ENCODE measurements at regions not wholly inside any gene's neighbourhood (a gene's known extent, or its start where the extent isn't known, plus 50 kb on each side); places are given as distances from the start of the nearest gene placed in this dataset.

DNA sequence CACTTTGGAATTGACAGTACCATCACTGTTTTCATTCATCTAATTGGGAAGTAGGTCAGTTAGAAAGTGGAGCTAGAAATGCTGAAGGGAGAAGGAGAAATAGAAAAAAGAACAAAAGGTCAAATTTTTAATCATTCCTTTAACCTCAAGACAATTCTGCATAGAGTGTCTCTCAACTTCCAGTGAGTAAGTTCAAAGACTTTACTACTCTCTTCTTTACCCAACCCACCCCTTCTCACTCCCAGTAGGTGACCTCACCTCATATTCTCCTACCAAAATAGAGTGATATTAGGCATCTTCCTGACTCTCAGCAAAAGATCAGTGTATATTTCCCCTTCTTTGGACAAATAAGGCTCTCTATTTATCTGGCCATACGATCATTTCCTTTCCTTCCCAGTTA, 340.0 kb upstream of the JAG1 start:
- Histone ChIP-seq H3K4me2 (ENCODE audit: low read depth, low read length) (no peak overlapping the region), H4K5ac (ENCODE audit: low read depth, low read length) (no peak overlapping the region), H3K9me3 (ENCODE audit: control insufficient read depth, insufficient read depth, low read length) (no peaks in the 10 kb centered on the region), H4K8ac (ENCODE audit: low read depth in 2 of 2, low read length in 2 of 2) (no peak overlapping the region), H2AFZ (replicated peaks; ENCODE audit: low read length, poor library complexity) (no peak overlapping the region), H3K27me3 (ENCODE audit: control insufficient read depth, insufficient read depth, low read length) (no peaks in the 10 kb centered on the region; the same call in 1 of the 2 replicates), H3K79me1 (ENCODE audit: low read depth in 1 of 2, low read length in 2 of 2) (no peaks in the 10 kb centered on the region), H3K18ac (ENCODE audit: low read depth, low read length) (peak overlapping the region; percentile 29), H4K91ac (ENCODE audit: insufficient read depth, low read depth, low read length) (no peak overlapping the region), H3K4ac (ENCODE audit: low read depth, low read length) (no peak overlapping the region), H3K27ac (ENCODE audit: insufficient read depth, low read length) (no peak overlapping the region), H2AK5ac (ENCODE audit: low read depth, low read length) (no peak overlapping the region), H3K4me1 (ENCODE audit: control insufficient read depth, insufficient read depth, low read length) (no peaks in the 10 kb centered on the region; the same call in 1 of the 2 replicates), H2BK15ac (ENCODE audit: low read depth, low read length) (no peak overlapping the region), H3K23ac (ENCODE audit: low read depth, low read length) (no peak overlapping the region), H3K9ac (ENCODE audit: low read depth, low read length) (no peak overlapping the region), H2BK20ac (ENCODE audit: low read depth, low read length) (0 out of 2 replicates have a peak overlapping the region, but pooled peaks have one; percentile 11), H3K9me1 (ENCODE audit: insufficient read depth, low read length) (no peaks in the 10 kb centered on the region), H3K14ac (replicated peaks; ENCODE audit: low read depth, low read length) (no peak overlapping the region), H2AK9ac (replicated peaks; ENCODE audit: low read depth, low read length, poor library complexity) (no peak overlapping the region), H3K56ac (ENCODE audit: extremely low read depth, insufficient read depth, low read length) (no peak overlapping the region), H4K20me1 (ENCODE audit: insufficient read depth, low read length) (no peaks in the 10 kb centered on the region), H2BK5ac (ENCODE audit: low read depth, low read length, poor library complexity, severe bottlenecking) (no peak overlapping the region), H3K4me3 (ENCODE audit: insufficient read depth, low read depth, low read length) (no peak overlapping the region), H3K36me3 (ENCODE audit: control insufficient read depth, insufficient read depth, low read length) (no peaks in the 10 kb centered on the region), H2BK120ac (ENCODE audit: low read depth, low read length) (no peak overlapping the region)
- dilution Hi-C loops (cut with HindIII; ENCODE audit: low sequenced_read_pairs, unreplicated experiment) = no loop called here
- BruUV-seq (replicated peaks) = no TSS peak
- in situ Hi-C loops (cut with MboI; ENCODE audit: low sequenced_read_pairs) = no loop called here
- ATAC-seq (ENCODE audit: low read depth) (no peak), DNase-seq (no peak)
- CTCF ChIA-PET = no interaction called here
- intact Hi-C loops (cut with micrococcal nuclease) = loop anchor here (5.0 kb wide), 1 partner anchor 342 kb away; the partner anchor contains the start of gene JAG1
- WGBS, 2 experiments (ENCODE audit: extremely low coverage in 2 of 2, insufficient read length in 1 of 2) = 57% methylated on average over 1 of the region's 1 CpG; no CpG with 5 or more reads in 1 of the 2 experiments
- TF ChIP-seq MAFK (IDR thresholded peaks at IDR 0.05; ENCODE audit: low read depth, low read length) = no peak
- TF ChIP-seq CHD1 (IDR thresholded peaks at IDR 0.05; ENCODE audit: low read depth, low read length) = no peak
- TF ChIP-seq MXI1 (IDR thresholded peaks at IDR 0.05; ENCODE audit: borderline replicate concordance, low read depth, low read length) = no peak
- no peak for TF ChIP-seq RFX5 (IDR thresholded peaks at IDR 0.05; ENCODE audit: low read depth, low read length)
- no peak for TF ChIP-seq MAZ (IDR thresholded peaks at IDR 0.05; ENCODE audit: borderline replicate concordance, low read depth, low read length)
- no peak for TF ChIP-seq SMC3 (IDR thresholded peaks at IDR 0.05; ENCODE audit: low read depth, low read length)
- TF ChIP-seq CEBPB (IDR thresholded peaks at IDR 0.05; ENCODE audit: low read depth, low read length) = no peak
- TF ChIP-seq RAD21 (IDR thresholded peaks at IDR 0.05; ENCODE audit: low read length) = no peak
- POLR2A ChIA-PET (ENCODE audit: unreplicated experiment) = no interaction called here
